Heart right ventricle (tissue), 16 donors: ENCODE measurements at regions not wholly inside any gene's neighbourhood (a gene's known extent, or its start where the extent isn't known, plus 50 kb on each side); places are given as distances from the start of the nearest gene placed in this dataset.
"Not testable (repeated sequence)": the region's sequence is repeated elsewhere in the genome, so short reads cannot be mapped to it uniquely, and the experiment has no call there.

ENCODE experiments used
- ATAC-seq, 8 donors: fragments of 200-7000 bp; cut with Tn5 transposase; one replicate each; pipeline ENCODE4 v1.9.1; 2020; ENCODE audit warnings: mild to moderate bottlenecking in 8 of 8, moderate library complexity in 8 of 8, moderate number of reproducible peaks in 1 of 8
- DNase-seq, 2 donors: peaks; one replicate each; pipeline ENCODE4 v3.0.0-alpha.2; 2020
- H3K27ac ChIP-seq, 10 donors: fragments of 200-600 bp; sonication (generic) in 2 of 10; one replicate each; pipeline versions ENCODE4 v1.5.0 to v1.8.0; 2020 to 2022; ENCODE audit warnings: mild to moderate bottlenecking in 3 of 10
- H3K27me3 ChIP-seq, 7 donors: fragments of 200-600 bp; one replicate each; pipeline ENCODE4 v1.8.0; 2021 to 2022; ENCODE audit warnings: mild to moderate bottlenecking in 2 of 7
- H3K36me3 ChIP-seq, 9 donors: fragments of 200-600 bp; sonication (generic) in 1 of 9; one replicate each; pipeline versions ENCODE4 v1.5.0 to v1.8.0; 2020 to 2022; ENCODE audit warnings: mild to moderate bottlenecking in 2 of 9
- H3K4me1 ChIP-seq, 9 donors: fragments of 200-600 bp; sonication (generic) in 1 of 9; one replicate each; pipeline versions ENCODE4 v1.5.0 to v1.8.0; 2020 to 2022; ENCODE audit warnings: mild to moderate bottlenecking in 4 of 9
- H3K4me3 ChIP-seq, 10 donors: fragments of 200-600 bp; sonication (generic) in 2 of 10; one replicate each; pipeline versions ENCODE4 v1.5.0 to v1.8.0; 2020 to 2022; ENCODE audit warnings: mild to moderate bottlenecking in 7 of 10, moderate library complexity in 2 of 10
- H3K9me3 ChIP-seq, 11 donors: fragments of 200-600 bp in 10 of 11; sonication (generic) in 2 of 11; one replicate each; pipeline versions ENCODE4 v1.5.0 to v1.8.0; 2013 to 2022; ENCODE audit warnings: mild to moderate bottlenecking in 2 of 11, control low read depth in 1 of 11, moderate library complexity in 1 of 11
- WGBS, 2 donors: extraction: QIAGEN DNeasy Blood & Tissue Kit; methylation state at CpG; one replicate each; pipeline ENCODE4 v1.1.7; 2013; ENCODE audit warnings: inconsistent platforms in 1 of 2; 5-methylcytosine and 5-hydroxymethylcytosine counted together
- intact Hi-C, 10 donors: fragments of 100-400 bp; cut with DNase I; formaldehyde crosslinking; loops; one replicate each; pipeline versions ENCODE4 v1.11.1 to v1.14.2; 2022
- TF ChIP-seq, protein P1 (sequence below), 9 donors: fragments of 200-600 bp; sonication (generic) in 2 of 9; IDR thresholded peaks; one replicate each; pipeline versions ENCODE4 v1.5.0 to v1.8.0; 2021 to 2022; ENCODE audit warnings: antibody characterized with exemption in 9 of 9, mild to moderate bottlenecking in 5 of 9, moderate library complexity in 1 of 9
- donor health status: Arrhythmogenic right ventricular cardiomyopathy.
- donor health status: ischemic (EF 13 %, LVEDD 7.1; RV severe dilation, severe dysfunction).
- donor health status: healthy with polysubstance abuse.
- donor health status: DM: no; HTN: yes; CAD: no.
- donor health status: DM: no; HTN: no; CAD: no.
- donor health status: ischemic (EF 25% LVEDD 6.9; RV normal size, moderate dysfunction).
- donor health status: ischemic (EF 25% LVEDD 5.7; RV mildly dilated, moderate dysfunction).
- donor health status: healthy.
- donor health status: DM: yes; HTN: yes; CAD: no.
- donor health status: Ischemic cardiomyopathy.
- donor health status: ischemic (EF 35%, LVEDD 5.7; RV mildly dilated, moderate dysfunction).
- donor health status: nonischemic (EF 11% LVEDD 7.7; RV severe dilation, severe dysfunction).
- donor health status: DM: yes; HTN: yes; CAD: no.
- donor health status: PGD.
- donor health status: ischemic (EF 29% LVEDD 5.4; RV normal size, mild dysfunction).
- donor health status: nonischemic (EF 23%, LVEDD 6.1; RV moderate dilation, normal function).

DNA sequence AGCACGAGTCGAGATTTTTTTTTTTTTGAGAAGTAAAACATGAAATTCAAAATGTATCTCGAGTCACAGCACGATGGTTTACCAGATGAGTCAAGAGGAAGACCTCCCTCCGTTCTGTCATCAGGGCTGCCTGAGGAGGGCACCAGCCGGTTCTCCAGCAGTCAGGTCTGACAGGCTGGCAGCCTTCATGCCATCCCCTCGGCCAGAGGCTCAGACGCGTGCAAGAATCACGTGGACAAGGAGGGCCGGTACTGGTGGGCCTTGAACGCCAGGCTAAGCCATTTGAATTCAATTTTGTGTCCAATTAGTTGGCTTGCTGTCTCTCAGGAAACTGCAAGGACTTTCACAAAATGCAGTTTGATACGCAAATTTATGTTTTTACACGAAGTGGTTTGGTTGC lies 1412.2 kb downstream of the BRD1 start:
- peaks cover 0 to 61% (median 34%) of the 10 kb centered on the region in 7 donors for H3K27me3 ChIP-seq

DNA sequence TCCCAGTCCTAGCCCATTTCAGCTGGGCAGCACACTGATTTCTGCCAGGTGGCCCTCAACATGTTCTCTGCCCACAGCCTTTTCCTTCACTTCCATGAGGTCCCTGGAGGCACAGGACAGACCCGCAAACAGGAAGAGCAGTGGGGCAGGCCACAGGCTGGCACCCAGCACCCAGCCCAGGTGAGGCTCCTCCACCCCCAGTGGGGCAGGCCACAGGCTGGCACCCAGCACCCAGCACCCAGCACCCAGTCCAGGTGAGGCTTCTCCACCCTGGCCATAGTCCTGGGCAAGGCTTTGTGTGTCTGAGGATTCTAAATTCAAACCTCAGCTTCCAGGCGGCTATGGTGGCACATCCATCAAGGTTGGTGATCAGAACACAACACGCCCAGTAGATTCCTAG lies 1413.0 kb downstream of the BRD1 start:
- intact Hi-C loops: no loop called here
- ATAC-seq (no peak), DNase-seq (no peak)
- Histone ChIP-seq H3K4me3 (no peak overlapping the region), H3K4me1 (no peaks in the 10 kb centered on the region), H3K27me3 (peaks cover 0 to 64% (median 27%) of the 10 kb centered on the region in 7 donors), H3K36me3 (no peaks in the 10 kb centered on the region), H3K27ac (no peak overlapping the region), H3K9me3 (no peaks in the 10 kb centered on the region)
- TF ChIP-seq, protein P1, sequence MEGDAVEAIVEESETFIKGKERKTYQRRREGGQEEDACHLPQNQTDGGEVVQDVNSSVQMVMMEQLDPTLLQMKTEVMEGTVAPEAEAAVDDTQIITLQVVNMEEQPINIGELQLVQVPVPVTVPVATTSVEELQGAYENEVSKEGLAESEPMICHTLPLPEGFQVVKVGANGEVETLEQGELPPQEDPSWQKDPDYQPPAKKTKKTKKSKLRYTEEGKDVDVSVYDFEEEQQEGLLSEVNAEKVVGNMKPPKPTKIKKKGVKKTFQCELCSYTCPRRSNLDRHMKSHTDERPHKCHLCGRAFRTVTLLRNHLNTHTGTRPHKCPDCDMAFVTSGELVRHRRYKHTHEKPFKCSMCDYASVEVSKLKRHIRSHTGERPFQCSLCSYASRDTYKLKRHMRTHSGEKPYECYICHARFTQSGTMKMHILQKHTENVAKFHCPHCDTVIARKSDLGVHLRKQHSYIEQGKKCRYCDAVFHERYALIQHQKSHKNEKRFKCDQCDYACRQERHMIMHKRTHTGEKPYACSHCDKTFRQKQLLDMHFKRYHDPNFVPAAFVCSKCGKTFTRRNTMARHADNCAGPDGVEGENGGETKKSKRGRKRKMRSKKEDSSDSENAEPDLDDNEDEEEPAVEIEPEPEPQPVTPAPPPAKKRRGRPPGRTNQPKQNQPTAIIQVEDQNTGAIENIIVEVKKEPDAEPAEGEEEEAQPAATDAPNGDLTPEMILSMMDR (IDR thresholded peaks at IDR 0.05): no peak
- WGBS, 2 donors: 90 to 92% methylated on average over 3 of the region's 3 CpGs

More for the DNA sequence above, 1412.2 kb downstream of the BRD1 start:
- Histone ChIP-seq H3K9me3 (no peaks in the 10 kb centered on the region), H3K36me3 (no peaks in the 10 kb centered on the region), H3K4me3 (no peak overlapping the region), H3K27ac (no peak overlapping the region), H3K4me1 (no peaks in the 10 kb centered on the region)
- ATAC-seq (no peak), DNase-seq (no peak)
- 66 to 68% methylated on average over 14 of the region's 14 CpGs for WGBS, 2 donors
- TF ChIP-seq, protein P1 (IDR thresholded peaks at IDR 0.05): no peak
- intact Hi-C loops: no loop called here

DNA sequence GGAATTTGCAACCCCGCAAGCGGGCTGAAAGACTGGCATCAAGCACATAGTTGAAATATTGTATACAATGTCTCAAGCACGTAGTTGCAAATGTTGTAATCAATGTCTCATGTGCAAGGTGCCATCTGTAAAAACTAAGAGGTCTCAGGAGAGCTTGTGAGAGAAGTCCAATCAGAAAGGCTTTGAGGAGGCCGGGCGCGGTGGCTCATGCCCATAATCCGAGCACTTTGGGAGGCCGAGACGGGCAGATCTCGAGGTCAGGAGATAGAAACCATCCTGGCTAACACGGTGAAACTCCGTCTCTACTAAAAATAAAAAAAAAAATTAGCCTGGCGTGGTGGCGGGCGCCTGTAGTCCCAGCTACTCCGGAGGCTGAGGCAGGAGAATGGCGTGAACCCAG lies 1414.7 kb downstream of the BRD1 start:
- intact Hi-C loops, H3K9me3 ChIP-seq, H3K27ac ChIP-seq, ATAC-seq, H3K4me1 ChIP-seq, H3K36me3 ChIP-seq, H3K4me3 ChIP-seq, DNase-seq: not testable (repeated sequence)
- H3K27me3 ChIP-seq: peaks cover 0 to 51% (median 27%) of the 10 kb centered on the region in 7 donors
- 89 to 91% methylated on average over 17 of the region's 17 CpGs for WGBS, 2 donors

DNA sequence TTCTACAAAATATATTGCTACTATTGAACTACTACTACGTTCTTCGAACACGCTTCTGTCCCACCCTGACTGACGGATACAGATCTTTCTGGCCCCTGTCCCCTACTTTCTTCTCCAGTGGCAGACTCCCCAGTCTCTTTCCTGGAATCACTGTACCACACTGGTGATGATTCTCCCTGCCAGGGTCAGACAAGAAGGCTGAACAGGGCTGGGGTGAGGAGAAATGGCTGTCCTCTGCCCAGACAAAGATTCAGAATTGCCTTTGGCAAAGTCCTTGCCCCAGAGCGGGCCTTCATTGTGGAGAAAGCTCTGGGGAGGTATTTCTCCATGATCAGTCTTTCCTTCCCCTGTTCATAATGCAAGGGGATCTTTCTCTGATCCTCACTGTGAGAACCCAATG lies 1417.1 kb downstream of the BRD1 start:
- intact Hi-C loops: no loop called here
- TF ChIP-seq, protein P1 (IDR thresholded peaks at IDR 0.05): no peak
- 77 to 94% methylated on average over 5 of the region's 5 CpGs for WGBS, 2 donors
- Histone ChIP-seq H3K27me3 (peaks cover 0 to 33% (median 9%) of the 10 kb centered on the region in 7 donors), H3K4me1 (no peaks in the 10 kb centered on the region), H3K36me3 (no peaks in the 10 kb centered on the region), H3K27ac (no peak overlapping the region), H3K4me3 (no peak overlapping the region), H3K9me3 (peaks cover 0 to 9% (median 0%) of the 10 kb centered on the region in 11 donors)
- DNase-seq (no peak), ATAC-seq (no peak)

DNA sequence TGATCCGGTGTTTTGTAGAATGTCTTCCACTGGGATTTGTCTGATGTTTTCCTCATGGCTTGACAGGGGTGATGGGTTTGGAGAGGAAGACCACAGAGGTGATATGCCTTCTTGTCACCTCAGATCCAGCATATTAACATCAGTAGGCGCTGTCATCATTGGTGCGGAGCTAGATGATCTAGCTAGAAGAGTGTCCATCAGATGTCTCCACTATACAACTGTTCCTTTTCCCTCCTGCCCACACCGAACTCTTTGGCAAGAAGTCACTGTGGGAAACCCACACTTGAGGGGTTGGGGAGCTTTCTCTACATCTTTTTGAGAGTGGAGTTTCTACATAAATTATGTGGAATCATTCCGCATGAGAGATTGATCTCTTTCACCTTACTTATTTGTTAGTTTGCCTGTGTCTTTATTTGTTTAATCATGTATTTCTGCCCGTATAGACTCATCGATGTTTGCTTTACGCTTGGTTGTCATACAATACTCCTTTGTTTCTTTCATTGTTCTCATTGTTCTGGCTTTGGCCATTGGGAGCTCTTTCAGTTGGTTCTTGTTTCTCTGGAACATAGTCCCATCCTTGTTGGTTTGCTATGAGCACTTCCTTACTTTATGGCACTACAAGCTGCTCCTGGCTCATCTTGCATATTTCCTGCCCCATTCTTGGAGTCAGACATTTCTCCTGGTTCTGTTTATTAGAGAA lies 1420.3 kb downstream of the BRD1 start:
- WGBS, 2 donors: 85 to 89% methylated on average over 8 of the region's 8 CpGs

More for the DNA sequence above, 1420.3 kb downstream of the BRD1 start:
- Histone ChIP-seq H3K36me3 (no peaks in the 10 kb centered on the region), H3K27me3 (peaks cover 0 to 22% (median 0%) of the 10 kb centered on the region in 7 donors), H3K4me1 (no peaks in the 10 kb centered on the region), H3K27ac (no peak overlapping the region), H3K4me3 (no peak overlapping the region), H3K9me3 (peaks cover 0 to 9% (median 0%) of the 10 kb centered on the region in 11 donors)
- DNase-seq (no peak), ATAC-seq (no peak)
- TF ChIP-seq, protein P1 (IDR thresholded peaks at IDR 0.05): no peak
- intact Hi-C loops: no loop called here
